HepG2 (cell line): ENCODE measurements at regions not wholly inside any gene's neighbourhood (a gene's known extent, or its start where the extent isn't known, plus 50 kb on each side); places are given as distances from the start of the nearest gene placed in this dataset.

Experiments used
- EZH2 ChIP-seq: conservative IDR thresholded peaks from 2 replicates; pipeline ENCODE4 v1.6.1; 2012; ENCODE audit warnings: mild to moderate bottlenecking, low read depth, low read length, moderate library complexity
- IRX3 ChIP-seq: sonication (generic); formaldehyde crosslinking; IDR thresholded peaks from 2 replicates; pipeline ENCODE4 v1.8.1; 2023; ENCODE audit warnings: mild to moderate bottlenecking, low read depth, missing genetic modification reagents, borderline replicate concordance
- ISX ChIP-seq: sonication (generic); formaldehyde crosslinking; conservative IDR thresholded peaks from 2 replicates; pipeline ENCODE4 v1.5.0; 2020; ENCODE audit warnings: missing genetic modification reagents
- JUND ChIP-seq: sonication (generic); formaldehyde crosslinking; IDR thresholded peaks from 2 replicates; pipeline ENCODE4 v1.8.0; 2022; ENCODE audit warnings: mild to moderate bottlenecking, missing genetic modification reagents
- MAFK ChIP-seq, 2 experiments: IDR thresholded peaks in 1 of 2; conservative IDR thresholded peaks in 1 of 2; 2 replicates each; pipeline ENCODE4 v1.6.1; 2011; ENCODE audit warnings: improper control_type of control experiment in 2 of 2, low read length in 2 of 2
- NKX3-1 ChIP-seq: sonication (generic); formaldehyde crosslinking; IDR thresholded peaks from 2 replicates; pipeline ENCODE4 v1.5.0; 2020; ENCODE audit warnings: missing genetic modification reagents
- SMAD1 ChIP-seq: sonication (generic); formaldehyde crosslinking; IDR thresholded peaks from 2 replicates; pipeline ENCODE4 v1.4.0; 2020; ENCODE audit warnings: missing genetic modification reagents, low read depth, mild to moderate bottlenecking, borderline replicate concordance
- TCF7L2 ChIP-seq: IDR thresholded peaks from 2 replicates; pipeline ENCODE4 v1.6.1; 2011; ENCODE audit warnings: mild to moderate bottlenecking, low read depth, low read length, moderate library complexity
- U2AF2 ChIP-seq: fragments of 200-400 bp; formaldehyde crosslinking; IDR thresholded peaks from 2 replicates; pipeline ENCODE4 v1.6.1; 2017; ENCODE audit warnings: low read depth, mild to moderate bottlenecking, low read length
- TF ChIP-seq, protein P1 (sequence below): sonication (generic); formaldehyde crosslinking; conservative IDR thresholded peaks from 2 replicates; pipeline ENCODE4 v1.5.0; 2020; ENCODE audit warnings: missing genetic modification reagents
- TF ChIP-seq, protein P2 (sequence below): IDR thresholded peaks from 2 replicates; pipeline ENCODE4 v1.6.1; 2012; ENCODE audit warnings: inconsistent platforms
- TF ChIP-seq, protein P3 (sequence below): sonication (generic); formaldehyde crosslinking; IDR thresholded peaks from 2 replicates; pipeline ENCODE4 v1.5.0; 2020; ENCODE audit warnings: mild to moderate bottlenecking, missing genetic modification reagents, moderate library complexity
- TF ChIP-seq, protein P4 (sequence below): sonication (generic); IDR thresholded peaks from 2 replicates; pipeline ENCODE4 v1.6.1; 2016; ENCODE audit warnings: low read depth, borderline replicate concordance

DNA sequence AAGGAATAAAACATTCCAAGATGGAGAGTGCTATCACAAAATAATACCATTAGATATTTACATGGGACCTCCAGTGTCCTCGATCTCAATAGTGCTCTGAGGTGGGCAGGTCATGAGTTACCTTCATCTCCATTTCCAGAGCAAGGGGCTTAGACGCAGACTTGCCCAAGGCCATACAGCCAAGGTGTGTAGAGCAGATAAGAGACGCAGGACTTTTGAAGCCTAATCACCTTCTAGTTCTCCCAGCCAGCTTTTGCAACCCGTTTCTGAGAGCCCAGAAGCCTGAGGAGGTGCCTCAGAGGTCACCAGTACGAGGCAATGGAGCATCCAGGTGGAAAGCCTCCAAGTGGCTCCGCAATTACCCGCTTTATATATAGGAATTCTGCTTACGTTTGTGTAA, 294.7 kb downstream of the LNPK start:
- TF ChIP-seq SMAD1 (no peak), JUND (CRISPR knock-in tag) (no peak), MAFK (conservative IDR thresholded peaks at IDR 0.05 in 1 of 2, IDR thresholded peaks at IDR 0.05 in 1 of 2; ENCODE audit: low read length in 2 of 2) (no peak), EZH2 (no peak), U2AF2 (no peak), NKX3-1 (CRISPR knock-in tag) (no peak), IRX3 (CRISPR knock-in tag) (no peak), TCF7L2 (no peak), ISX (CRISPR knock-in tag) (no peak)
- TF ChIP-seq, protein P1, sequence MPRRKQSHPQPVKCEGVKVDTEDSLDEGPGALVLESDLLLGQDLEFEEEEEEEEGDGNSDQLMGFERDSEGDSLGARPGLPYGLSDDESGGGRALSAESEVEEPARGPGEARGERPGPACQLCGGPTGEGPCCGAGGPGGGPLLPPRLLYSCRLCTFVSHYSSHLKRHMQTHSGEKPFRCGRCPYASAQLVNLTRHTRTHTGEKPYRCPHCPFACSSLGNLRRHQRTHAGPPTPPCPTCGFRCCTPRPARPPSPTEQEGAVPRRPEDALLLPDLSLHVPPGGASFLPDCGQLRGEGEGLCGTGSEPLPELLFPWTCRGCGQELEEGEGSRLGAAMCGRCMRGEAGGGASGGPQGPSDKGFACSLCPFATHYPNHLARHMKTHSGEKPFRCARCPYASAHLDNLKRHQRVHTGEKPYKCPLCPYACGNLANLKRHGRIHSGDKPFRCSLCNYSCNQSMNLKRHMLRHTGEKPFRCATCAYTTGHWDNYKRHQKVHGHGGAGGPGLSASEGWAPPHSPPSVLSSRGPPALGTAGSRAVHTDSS (CRISPR knock-in tag): no peak
- TF ChIP-seq, protein P2, sequence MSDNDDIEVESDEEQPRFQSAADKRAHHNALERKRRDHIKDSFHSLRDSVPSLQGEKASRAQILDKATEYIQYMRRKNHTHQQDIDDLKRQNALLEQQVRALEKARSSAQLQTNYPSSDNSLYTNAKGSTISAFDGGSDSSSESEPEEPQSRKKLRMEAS: no peak
- TF ChIP-seq, protein P3, sequence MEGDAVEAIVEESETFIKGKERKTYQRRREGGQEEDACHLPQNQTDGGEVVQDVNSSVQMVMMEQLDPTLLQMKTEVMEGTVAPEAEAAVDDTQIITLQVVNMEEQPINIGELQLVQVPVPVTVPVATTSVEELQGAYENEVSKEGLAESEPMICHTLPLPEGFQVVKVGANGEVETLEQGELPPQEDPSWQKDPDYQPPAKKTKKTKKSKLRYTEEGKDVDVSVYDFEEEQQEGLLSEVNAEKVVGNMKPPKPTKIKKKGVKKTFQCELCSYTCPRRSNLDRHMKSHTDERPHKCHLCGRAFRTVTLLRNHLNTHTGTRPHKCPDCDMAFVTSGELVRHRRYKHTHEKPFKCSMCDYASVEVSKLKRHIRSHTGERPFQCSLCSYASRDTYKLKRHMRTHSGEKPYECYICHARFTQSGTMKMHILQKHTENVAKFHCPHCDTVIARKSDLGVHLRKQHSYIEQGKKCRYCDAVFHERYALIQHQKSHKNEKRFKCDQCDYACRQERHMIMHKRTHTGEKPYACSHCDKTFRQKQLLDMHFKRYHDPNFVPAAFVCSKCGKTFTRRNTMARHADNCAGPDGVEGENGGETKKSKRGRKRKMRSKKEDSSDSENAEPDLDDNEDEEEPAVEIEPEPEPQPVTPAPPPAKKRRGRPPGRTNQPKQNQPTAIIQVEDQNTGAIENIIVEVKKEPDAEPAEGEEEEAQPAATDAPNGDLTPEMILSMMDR (CRISPR knock-in tag): no peak
- TF ChIP-seq, protein P4, sequence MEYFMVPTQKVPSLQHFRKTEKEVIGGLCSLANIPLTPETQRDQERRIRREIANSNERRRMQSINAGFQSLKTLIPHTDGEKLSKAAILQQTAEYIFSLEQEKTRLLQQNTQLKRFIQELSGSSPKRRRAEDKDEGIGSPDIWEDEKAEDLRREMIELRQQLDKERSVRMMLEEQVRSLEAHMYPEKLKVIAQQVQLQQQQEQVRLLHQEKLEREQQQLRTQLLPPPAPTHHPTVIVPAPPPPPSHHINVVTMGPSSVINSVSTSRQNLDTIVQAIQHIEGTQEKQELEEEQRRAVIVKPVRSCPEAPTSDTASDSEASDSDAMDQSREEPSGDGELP: no peak
